ENCODE measurements at regions not wholly inside any gene's neighbourhood (a gene's known extent, or its start where the extent isn't known, plus 50 kb on each side); places are given as distances from the start of the nearest gene placed in this dataset.

GRCh38 chr15:79520654-79521053, 88.5 kb downstream of the MINAR1 start:
- H3K27ac ChIP-seq (ENCODE audit: low read length in 2 of 2): no peak overlapping the region
- Mint-ChIP-seq H3K4me3 (no peak overlapping the region), H3K4me1 (no peaks in the 10 kb centered on the region), H3K27me3 (peaks cover 20% of the 10 kb centered on the region), H3K9me3 (ENCODE audit: insufficient read depth) (no peaks in the 10 kb centered on the region), H3K27ac (no peak overlapping the region)
- H3K4me1 ChIP-seq (ENCODE audit: control insufficient read depth in 2 of 2, insufficient read depth in 2 of 2, low read length in 2 of 2): no peaks in the 10 kb centered on the region
- H4K20me1 ChIP-seq (ENCODE audit: control insufficient read depth, insufficient read depth, low read length, poor library complexity, severe bottlenecking): no peaks in the 10 kb centered on the region
- no peak overlapping the region for H2AFZ ChIP-seq (ENCODE audit: insufficient read depth, low read depth, low read length, poor library complexity, severe bottlenecking)
- no peak for TF ChIP-seq EZH2 (IDR thresholded peaks at IDR 0.05; ENCODE audit: borderline replicate concordance, insufficient read depth, low read depth, low read length, poor library complexity, severe bottlenecking)
- TF ChIP-seq, protein P1, sequence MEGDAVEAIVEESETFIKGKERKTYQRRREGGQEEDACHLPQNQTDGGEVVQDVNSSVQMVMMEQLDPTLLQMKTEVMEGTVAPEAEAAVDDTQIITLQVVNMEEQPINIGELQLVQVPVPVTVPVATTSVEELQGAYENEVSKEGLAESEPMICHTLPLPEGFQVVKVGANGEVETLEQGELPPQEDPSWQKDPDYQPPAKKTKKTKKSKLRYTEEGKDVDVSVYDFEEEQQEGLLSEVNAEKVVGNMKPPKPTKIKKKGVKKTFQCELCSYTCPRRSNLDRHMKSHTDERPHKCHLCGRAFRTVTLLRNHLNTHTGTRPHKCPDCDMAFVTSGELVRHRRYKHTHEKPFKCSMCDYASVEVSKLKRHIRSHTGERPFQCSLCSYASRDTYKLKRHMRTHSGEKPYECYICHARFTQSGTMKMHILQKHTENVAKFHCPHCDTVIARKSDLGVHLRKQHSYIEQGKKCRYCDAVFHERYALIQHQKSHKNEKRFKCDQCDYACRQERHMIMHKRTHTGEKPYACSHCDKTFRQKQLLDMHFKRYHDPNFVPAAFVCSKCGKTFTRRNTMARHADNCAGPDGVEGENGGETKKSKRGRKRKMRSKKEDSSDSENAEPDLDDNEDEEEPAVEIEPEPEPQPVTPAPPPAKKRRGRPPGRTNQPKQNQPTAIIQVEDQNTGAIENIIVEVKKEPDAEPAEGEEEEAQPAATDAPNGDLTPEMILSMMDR (IDR thresholded peaks at IDR 0.05): no peak
- CTCF ChIA-PET: no interaction called here
- intact Hi-C loops (cut with micrococcal nuclease): no loop called here
- 80% methylated on average over 2 of the region's 2 CpGs for whole genome bisulfite sequencing (ENCODE audit: insufficient coverage)
- no peak overlapping the region for H3K4me2 ChIP-seq (replicated peaks; ENCODE audit: low read depth, low read length, poor library complexity, severe bottlenecking)
- DNase-seq (no peak), ATAC-seq (ENCODE audit: low read depth) (no peak)
- no peak overlapping the region for H3K4me3 ChIP-seq (ENCODE audit: control extremely low read depth in 1 of 5, extremely low read depth in 1 of 5, insufficient read depth in 1 of 5, low read depth in 2 of 5, low read length in 4 of 5)
- POLR2A ChIA-PET: no interaction called here
- no peaks in the 10 kb centered on the region for H3K36me3 ChIP-seq (replicated peaks in 1 of 2; ENCODE audit: control extremely low read depth in 1 of 2, control insufficient read depth in 1 of 2, extremely low read depth in 1 of 2, insufficient read depth in 2 of 2, low read length in 1 of 2)
- H3K9me3 ChIP-seq (ENCODE audit: control extremely low read depth in 1 of 3, control insufficient read depth in 2 of 3, insufficient read depth in 1 of 3, low read length in 2 of 3): no peaks in the 10 kb centered on the region
- no peak overlapping the region for H3K9ac ChIP-seq (ENCODE audit: low read length)
- H3K79me2 ChIP-seq (ENCODE audit: control insufficient read depth, insufficient read depth, low read length): no peaks in the 10 kb centered on the region
- no peaks in the 10 kb centered on the region for H3K27me3 ChIP-seq (replicated peaks in 1 of 4; ENCODE audit: control extremely low read depth in 1 of 4, control insufficient read depth in 3 of 4, insufficient read depth in 4 of 4, low read length in 3 of 4)

DNA sequence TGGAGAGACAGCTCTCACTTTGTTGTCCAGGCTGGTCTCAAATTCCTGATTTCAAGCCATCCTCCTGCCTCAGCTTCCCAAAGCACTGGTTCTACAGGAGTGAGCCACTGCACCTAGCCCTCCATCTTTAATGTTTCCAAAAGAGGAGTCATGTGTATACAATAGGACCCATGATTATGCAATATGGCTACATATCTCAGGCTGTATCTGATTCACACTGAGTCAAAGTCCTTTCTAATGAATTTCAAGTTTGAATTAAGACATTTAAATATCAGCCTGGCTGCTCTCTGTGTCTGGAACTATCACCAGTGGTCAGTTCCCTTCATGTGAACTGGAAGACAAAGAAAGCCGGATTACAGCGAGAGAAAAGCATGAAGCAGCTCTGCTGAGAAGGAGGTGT, 90.5 kb downstream of the MINAR1 start:
- no peaks in the 10 kb centered on the region for H3K9me3 Mint-ChIP-seq (ENCODE audit: insufficient read depth)
- ATAC-seq (ENCODE audit: low read depth) (no peak), DNase-seq (no peak)
- H3K27ac Mint-ChIP-seq: no peak overlapping the region
- H3K27ac ChIP-seq (ENCODE audit: low read length in 2 of 2): no peak overlapping the region
- H3K4me1 Mint-ChIP-seq: no peaks in the 10 kb centered on the region
- ChIA-PET POLR2A (no interaction called here), CTCF (interaction anchor here (1.0 kb wide), 1 partner anchor 15 kb away, joined by 4 read pairs; no protein-coding TSS in a partner anchor)
- no peak overlapping the region for H3K4me2 ChIP-seq (replicated peaks; ENCODE audit: low read depth, low read length, poor library complexity, severe bottlenecking)
- H4K20me1 ChIP-seq (ENCODE audit: control insufficient read depth, insufficient read depth, low read length, poor library complexity, severe bottlenecking): no peaks in the 10 kb centered on the region
- no peak for TF ChIP-seq EZH2 (IDR thresholded peaks at IDR 0.05; ENCODE audit: borderline replicate concordance, insufficient read depth, low read depth, low read length, poor library complexity, severe bottlenecking)
- TF ChIP-seq, protein P1 (IDR thresholded peaks at IDR 0.05): no peak
- intact Hi-C loops (cut with micrococcal nuclease): no loop called here
- H3K27me3 ChIP-seq (replicated peaks in 1 of 4; ENCODE audit: control extremely low read depth in 1 of 4, control insufficient read depth in 3 of 4, insufficient read depth in 4 of 4, low read length in 3 of 4): peaks cover 0 to 8% (median 0%) of the 10 kb centered on the region in 4 experiments
- no peaks in the 10 kb centered on the region for H3K4me1 ChIP-seq (ENCODE audit: control insufficient read depth in 2 of 2, insufficient read depth in 2 of 2, low read length in 2 of 2)
- WGBS (ENCODE audit: insufficient coverage): 100% methylated on average over 2 of the region's 2 CpGs
- H3K27me3 Mint-ChIP-seq: peaks cover 13% of the 10 kb centered on the region
- H3K9ac ChIP-seq (ENCODE audit: low read length): no peak overlapping the region
- no peaks in the 10 kb centered on the region for H3K9me3 ChIP-seq (ENCODE audit: control extremely low read depth in 1 of 3, control insufficient read depth in 2 of 3, insufficient read depth in 1 of 3, low read length in 2 of 3)
- H3K36me3 ChIP-seq (replicated peaks in 1 of 2; ENCODE audit: control extremely low read depth in 1 of 2, control insufficient read depth in 1 of 2, extremely low read depth in 1 of 2, insufficient read depth in 2 of 2, low read length in 1 of 2): no peaks in the 10 kb centered on the region
- no peak overlapping the region for H2AFZ ChIP-seq (ENCODE audit: insufficient read depth, low read depth, low read length, poor library complexity, severe bottlenecking)
- H3K4me3 ChIP-seq (ENCODE audit: control extremely low read depth in 1 of 5, extremely low read depth in 1 of 5, insufficient read depth in 1 of 5, low read depth in 2 of 5, low read length in 4 of 5): no peak overlapping the region
- H3K4me3 Mint-ChIP-seq: no peak overlapping the region
- no peaks in the 10 kb centered on the region for H3K79me2 ChIP-seq (ENCODE audit: control insufficient read depth, insufficient read depth, low read length)

Data from B cell (primary cell).